ENCODE measurements at regions not wholly inside any gene's neighbourhood (a gene's known extent, or its start where the extent isn't known, plus 50 kb on each side); places are given as distances from the start of the nearest gene placed in this dataset.
"Not testable (repeated sequence)": the region's sequence is repeated elsewhere in the genome, so short reads cannot be mapped to it uniquely, and the experiment has no call there.

DNA sequence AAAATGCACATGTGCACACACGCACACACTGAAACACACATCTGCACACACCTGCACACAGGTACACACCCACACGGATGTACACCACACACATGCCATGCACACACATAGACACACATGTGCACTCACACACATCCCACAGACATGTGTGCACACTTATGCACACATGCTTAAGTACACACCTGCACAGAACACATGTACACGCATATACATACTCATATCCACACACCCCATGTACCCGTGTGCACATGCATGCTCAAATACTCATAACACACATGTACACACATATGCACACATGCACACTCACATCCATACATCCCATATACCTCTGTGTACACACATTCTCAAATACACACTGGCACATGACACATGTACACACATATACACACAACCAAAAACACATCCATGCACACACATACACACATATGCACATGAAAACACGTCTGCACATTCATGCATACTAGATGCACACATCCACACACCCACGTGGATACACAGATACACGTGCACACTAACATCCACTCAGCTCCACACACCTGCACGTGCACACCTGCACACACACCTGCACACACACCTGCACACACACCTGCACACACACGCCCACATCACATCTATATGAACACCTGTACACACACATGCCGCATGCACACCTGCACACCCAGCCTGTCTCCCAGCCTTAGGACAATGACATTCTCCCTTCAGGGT, 336.7 kb downstream of the ADGRD1 start:
- ChIA-PET POLR2A (ENCODE audit: low non-redundant PET) (no interaction called here), CTCF (no interaction called here)
- DNase-seq (ENCODE audit: low spot score) = no peak
- no peaks in the 10 kb centered on the region for H3K36me3 ChIP-seq (ENCODE audit: insufficient read depth, low read length, poor library complexity, severe bottlenecking)
- no peaks in the 10 kb centered on the region for H3K9me3 ChIP-seq (ENCODE audit: low read depth, low read length, poor library complexity, severe bottlenecking)
- BruUV-seq (replicated peaks) = no TSS peak
- intact Hi-C loops (cut with micrococcal nuclease; ENCODE audit: unreplicated experiment) = no loop called here
- H3K27me3 ChIP-seq (replicated peaks; ENCODE audit: insufficient read depth, low read depth, low read length, poor library complexity) = no peaks in the 10 kb centered on the region
- TF ChIP-seq CTCF (conservative IDR thresholded peaks at IDR 0.05; ENCODE audit: low read depth, low read length) (no peak), EZH2 (IDR thresholded peaks at IDR 0.05; ENCODE audit: borderline replicate concordance, low read depth, low read length, poor library complexity, severe bottlenecking) (no peak)
- H3K4me1 ChIP-seq (ENCODE audit: insufficient read depth, low read length, poor library complexity, severe bottlenecking) = no peaks in the 10 kb centered on the region
- no peak overlapping the region for H3K4me3 ChIP-seq (ENCODE audit: low read depth, low read length, poor library complexity, severe bottlenecking)
- no peak overlapping the region for H3K27ac ChIP-seq (ENCODE audit: low read depth, low read length, poor library complexity, severe bottlenecking)

DNA sequence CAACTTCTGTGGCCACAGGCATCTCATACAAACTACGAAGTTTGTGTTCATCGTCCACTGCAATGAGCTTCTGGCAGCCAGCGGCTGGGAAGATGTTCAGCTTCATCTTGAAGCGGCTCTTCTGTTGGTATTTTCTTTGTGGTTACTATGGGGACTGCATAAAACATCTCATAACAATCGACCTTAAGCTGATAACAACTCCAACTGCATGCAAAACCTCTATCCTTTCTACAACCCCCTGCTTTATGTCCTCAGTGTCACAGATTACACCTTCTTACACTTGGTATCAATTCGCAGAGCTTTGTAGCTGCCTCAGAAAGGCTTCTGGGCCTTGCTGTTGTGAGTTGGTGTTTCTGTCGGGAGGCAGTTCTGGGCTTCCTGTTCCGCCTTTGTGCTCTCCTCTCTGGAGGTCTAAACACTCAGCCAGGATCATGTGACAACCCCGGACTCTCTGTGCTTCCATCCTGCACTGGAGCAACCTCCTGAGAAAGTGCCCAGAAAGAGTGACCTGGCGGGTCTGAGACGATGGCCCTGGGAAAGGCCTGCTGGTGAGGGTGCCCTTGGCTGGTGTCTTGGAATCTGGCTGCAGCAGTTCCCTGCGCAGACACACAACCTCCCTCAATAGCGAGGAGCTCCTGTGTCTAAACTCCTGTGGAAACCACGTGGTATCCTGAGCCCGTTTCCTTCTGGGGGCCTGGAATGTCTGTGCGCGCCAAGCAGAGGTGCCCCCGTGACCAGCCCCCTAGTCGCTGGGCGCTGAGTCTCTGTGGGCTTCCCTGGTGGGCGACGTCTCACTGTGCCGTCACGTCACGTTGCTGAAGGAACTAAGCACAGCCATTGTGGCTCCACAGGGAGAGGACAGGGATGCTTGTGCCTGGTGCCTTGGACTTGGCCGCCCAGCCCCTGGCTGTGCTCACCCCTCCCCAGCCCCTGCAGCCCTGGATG, 339.6 kb downstream of the ADGRD1 start:
- DNase-seq (ENCODE audit: low spot score); H3K4me3 ChIP-seq (ENCODE audit: low read depth, low read length, poor library complexity, severe bottlenecking); BruUV-seq (replicated peaks); CTCF ChIA-PET; H3K4me1 ChIP-seq (ENCODE audit: insufficient read depth, low read length, poor library complexity, severe bottlenecking); H3K27me3 ChIP-seq (replicated peaks; ENCODE audit: insufficient read depth, low read depth, low read length, poor library complexity); POLR2A ChIA-PET (ENCODE audit: low non-redundant PET); H3K9me3 ChIP-seq (ENCODE audit: low read depth, low read length, poor library complexity, severe bottlenecking); H3K27ac ChIP-seq (ENCODE audit: low read depth, low read length, poor library complexity, severe bottlenecking); H3K36me3 ChIP-seq (ENCODE audit: insufficient read depth, low read length, poor library complexity, severe bottlenecking); intact Hi-C loops (cut with micrococcal nuclease; ENCODE audit: unreplicated experiment): not testable (repeated sequence)

GRCh38 chr12:131294716-131295115, 341.0 kb downstream of the ADGRD1 start:
- POLR2A ChIA-PET (ENCODE audit: low non-redundant PET); H3K36me3 ChIP-seq (ENCODE audit: insufficient read depth, low read length, poor library complexity, severe bottlenecking); CTCF ChIA-PET; BruUV-seq (replicated peaks); H3K4me3 ChIP-seq (ENCODE audit: low read depth, low read length, poor library complexity, severe bottlenecking); H3K4me1 ChIP-seq (ENCODE audit: insufficient read depth, low read length, poor library complexity, severe bottlenecking); H3K9me3 ChIP-seq (ENCODE audit: low read depth, low read length, poor library complexity, severe bottlenecking); DNase-seq (ENCODE audit: low spot score); H3K27ac ChIP-seq (ENCODE audit: low read depth, low read length, poor library complexity, severe bottlenecking); H3K27me3 ChIP-seq (replicated peaks; ENCODE audit: insufficient read depth, low read depth, low read length, poor library complexity): not testable (repeated sequence)
- intact Hi-C loops (cut with micrococcal nuclease; ENCODE audit: unreplicated experiment) = loop anchor here (5.0 kb wide), 1 partner anchor 373 kb away; no protein-coding TSS in a partner anchor

DNA sequence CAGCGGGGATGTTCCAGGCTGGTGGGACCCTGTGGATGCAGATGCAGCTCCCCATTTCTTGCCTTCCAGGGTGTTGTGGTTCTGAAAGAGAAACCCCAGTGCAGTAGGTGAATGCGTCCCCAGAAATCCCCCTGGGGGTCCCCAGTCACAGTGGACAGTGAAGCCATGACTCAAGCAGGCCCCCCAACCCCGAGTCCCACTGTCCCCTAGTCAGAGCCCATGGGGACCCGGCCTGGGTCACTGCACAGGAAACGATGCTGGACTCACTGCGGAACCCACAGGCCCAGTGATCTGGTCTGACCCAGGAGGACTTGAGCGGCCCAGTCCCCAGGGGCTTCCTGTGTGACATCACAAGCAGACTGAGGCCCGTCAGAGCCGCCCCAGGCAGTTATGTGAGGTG, 341.4 kb downstream of the ADGRD1 start:
- H3K36me3 ChIP-seq (ENCODE audit: insufficient read depth, low read length, poor library complexity, severe bottlenecking); H3K9me3 ChIP-seq (ENCODE audit: low read depth, low read length, poor library complexity, severe bottlenecking); H3K4me3 ChIP-seq (ENCODE audit: low read depth, low read length, poor library complexity, severe bottlenecking); H3K27me3 ChIP-seq (replicated peaks; ENCODE audit: insufficient read depth, low read depth, low read length, poor library complexity); H3K27ac ChIP-seq (ENCODE audit: low read depth, low read length, poor library complexity, severe bottlenecking); BruUV-seq (replicated peaks); CTCF ChIA-PET; POLR2A ChIA-PET (ENCODE audit: low non-redundant PET); DNase-seq (ENCODE audit: low spot score); H3K4me1 ChIP-seq (ENCODE audit: insufficient read depth, low read length, poor library complexity, severe bottlenecking): not testable (repeated sequence)
- intact Hi-C loops (cut with micrococcal nuclease; ENCODE audit: unreplicated experiment) = loop anchor here (5.0 kb wide), 1 partner anchor 372 kb away; no protein-coding TSS in a partner anchor

DNA sequence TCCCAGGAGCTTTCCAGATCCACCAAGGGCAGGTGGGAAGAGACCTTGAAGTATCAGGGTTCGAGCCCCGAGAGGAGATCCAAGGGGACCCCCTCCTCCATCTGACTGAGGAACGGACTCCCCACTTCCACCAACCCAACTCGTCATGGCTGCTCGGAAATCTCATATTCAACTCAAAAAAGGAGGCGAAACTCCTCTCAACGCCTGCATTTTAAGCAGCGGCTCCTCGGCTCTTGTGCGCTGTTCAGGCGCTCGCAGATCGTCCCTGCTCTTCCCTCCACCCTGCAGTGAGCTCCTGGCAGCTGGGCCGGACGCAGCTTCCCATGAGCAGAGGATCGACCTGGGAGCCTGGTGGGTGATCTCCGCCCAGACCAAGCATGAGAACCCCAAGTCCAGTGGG, 341.9 kb downstream of the ADGRD1 start:
- POLR2A ChIA-PET (ENCODE audit: low non-redundant PET); BruUV-seq (replicated peaks): not testable (repeated sequence)

DNA sequence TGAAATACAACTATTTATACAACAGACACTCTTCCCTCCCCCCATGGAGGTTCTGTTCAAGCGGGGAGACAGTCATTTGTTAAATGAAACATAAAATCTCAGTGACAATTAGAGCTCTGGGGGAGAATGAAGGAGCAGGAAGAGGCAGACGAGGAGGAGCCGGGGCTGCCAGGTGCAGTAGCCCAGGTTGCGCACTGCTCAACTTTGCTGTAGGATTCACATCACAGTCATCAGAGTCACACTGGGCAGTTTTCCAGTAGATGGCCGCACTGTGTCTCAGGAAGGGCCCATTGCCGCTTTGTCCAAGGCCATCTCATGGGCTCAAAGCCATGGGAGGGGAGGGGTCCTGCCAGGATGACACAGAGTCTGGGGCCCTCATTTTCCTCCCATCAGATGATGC, 342.4 kb downstream of the ADGRD1 start:
- H3K36me3 ChIP-seq (ENCODE audit: insufficient read depth, low read length, poor library complexity, severe bottlenecking); H3K4me1 ChIP-seq (ENCODE audit: insufficient read depth, low read length, poor library complexity, severe bottlenecking); DNase-seq (ENCODE audit: low spot score); H3K27ac ChIP-seq (ENCODE audit: low read depth, low read length, poor library complexity, severe bottlenecking); BruUV-seq (replicated peaks); CTCF ChIA-PET; POLR2A ChIA-PET (ENCODE audit: low non-redundant PET); H3K27me3 ChIP-seq (replicated peaks; ENCODE audit: insufficient read depth, low read depth, low read length, poor library complexity); H3K9me3 ChIP-seq (ENCODE audit: low read depth, low read length, poor library complexity, severe bottlenecking); H3K4me3 ChIP-seq (ENCODE audit: low read depth, low read length, poor library complexity, severe bottlenecking): not testable (repeated sequence)
- intact Hi-C loops (cut with micrococcal nuclease; ENCODE audit: unreplicated experiment) = loop anchor here (5.0 kb wide), 1 partner anchor 371 kb away; no protein-coding TSS in a partner anchor

More for the DNA sequence above, 341.9 kb downstream of the ADGRD1 start:
- H3K36me3 ChIP-seq (ENCODE audit: insufficient read depth, low read length, poor library complexity, severe bottlenecking); H3K4me1 ChIP-seq (ENCODE audit: insufficient read depth, low read length, poor library complexity, severe bottlenecking); H3K27me3 ChIP-seq (replicated peaks; ENCODE audit: insufficient read depth, low read depth, low read length, poor library complexity); H3K4me3 ChIP-seq (ENCODE audit: low read depth, low read length, poor library complexity, severe bottlenecking); DNase-seq (ENCODE audit: low spot score); H3K27ac ChIP-seq (ENCODE audit: low read depth, low read length, poor library complexity, severe bottlenecking); CTCF ChIA-PET; H3K9me3 ChIP-seq (ENCODE audit: low read depth, low read length, poor library complexity, severe bottlenecking): not testable (repeated sequence)
- intact Hi-C loops (cut with micrococcal nuclease; ENCODE audit: unreplicated experiment) = loop anchor here (5.0 kb wide), 1 partner anchor 372 kb away; no protein-coding TSS in a partner anchor
